H1 (cell line): ENCODE measurements at regions not wholly inside any gene's neighbourhood (a gene's known extent, or its start where the extent isn't known, plus 50 kb on each side); places are given as distances from the start of the nearest gene placed in this dataset.

ENCODE experiments used
- CTCF ChIA-PET: fragments of 300-600 bp; sonication (Branson Sonifier 250); formaldehyde crosslinking; loops from one replicate; lab custom pipeline; 2021; ENCODE audit not compliant: partially characterized antibody; lab: Charles Lee
- POLR2A ChIA-PET: fragments of 300-600 bp; sonication (Branson Sonifier 250); formaldehyde crosslinking; loops from one replicate; lab custom pipeline; 2021; ENCODE audit warnings: inconsistent platforms; ENCODE audit not compliant: partially characterized antibody; lab: Charles Lee
- DNase-seq, 2 experiments: peaks; one replicate each; pipeline versions ENCODE4 v3.0.0 to v3.0.0-alpha.2; 2010 to 2022; ENCODE audit warnings: low spot score in 2 of 2, low read depth in 1 of 2, mixed read lengths in 1 of 2
- FAIRE-seq: peaks from 2 replicates; lab custom pipeline; 2011; peaks lifted over from hg19 to GRCh38; lab: Jason Lieb, UNC
- H2AFZ ChIP-seq: 2 replicates; pipeline ENCODE4 v1.8.1; 2012; ENCODE audit warnings: low read length, inconsistent platforms
- H2AK5ac ChIP-seq: 2 replicates; pipeline ENCODE4 v1.6.1; 2013; ENCODE audit warnings: low read depth, low read length
- H2BK120ac ChIP-seq: replicated peaks from 2 replicates; pipeline ENCODE3; 2013; ENCODE audit warnings: low read depth, low read length, inconsistent platforms
- H2BK12ac ChIP-seq: 2 replicates; pipeline ENCODE4 v1.6.1; 2013; ENCODE audit warnings: low read depth, low read length
- H2BK15ac ChIP-seq: 2 replicates; pipeline ENCODE4 v1.6.1; 2013; ENCODE audit warnings: low read length
- H2BK20ac ChIP-seq: 2 replicates; pipeline ENCODE4 v1.6.1; 2013; ENCODE audit warnings: low read length
- H2BK5ac ChIP-seq: 2 replicates; pipeline ENCODE4 v1.6.1; 2013; ENCODE audit warnings: low read depth, low read length
- H3K14ac ChIP-seq: 2 replicates; pipeline ENCODE4 v1.6.1; 2013; ENCODE audit warnings: inconsistent platforms; ENCODE audit not compliant: insufficient read length
- H3K18ac ChIP-seq: 2 replicates; pipeline ENCODE4 v1.6.1; 2013; ENCODE audit warnings: low read length; ENCODE audit errors: extremely low read depth
- H3K23ac ChIP-seq: 2 replicates; pipeline ENCODE4 v1.6.1; 2013; ENCODE audit warnings: inconsistent platforms; ENCODE audit not compliant: insufficient read length
- H3K23me2 ChIP-seq: 2 replicates; pipeline ENCODE4 v1.6.1; 2013; ENCODE audit warnings: low read depth, low read length
- H3K27ac ChIP-seq: 2 replicates; pipeline ENCODE4 v1.6.1; 2011; ENCODE audit warnings: low read depth, low read length, inconsistent platforms
- H3K27me3 ChIP-seq, 4 experiments: replicated peaks in 1 of 4; 1 replicate in 1 of 4; 2 replicates in 3 of 4; pipeline versions ENCODE4 v1.6.1 to v1.8.1; 2011 to 2013; ENCODE audit warnings: low read length in 3 of 4, mild to moderate bottlenecking in 3 of 4, inconsistent platforms in 2 of 4, mixed read lengths in 2 of 4, moderate library complexity in 1 of 4; ENCODE audit not compliant: control insufficient read depth in 3 of 4, insufficient read depth in 3 of 4; ENCODE audit errors: extremely low read depth in 1 of 4
- H3K36me3 ChIP-seq, 4 experiments: 2 replicates each; pipeline versions ENCODE4 v1.6.1 to v1.8.1; 2011 to 2013; ENCODE audit warnings: mild to moderate bottlenecking in 4 of 4, low read length in 3 of 4, moderate library complexity in 2 of 4, control low read depth in 1 of 4, inconsistent platforms in 1 of 4; ENCODE audit not compliant: insufficient read depth in 4 of 4, control insufficient read depth in 2 of 4
- H3K4ac ChIP-seq: replicated peaks from 2 replicates; pipeline ENCODE3; 2013; ENCODE audit warnings: low read length, low read depth, mixed read lengths, inconsistent platforms; ENCODE audit not compliant: insufficient read length
- H3K4me1 ChIP-seq, 4 experiments: replicated peaks in 1 of 4; 1 replicate in 1 of 4; 2 replicates in 3 of 4; pipeline versions ENCODE4 v1.6.1 to v1.8.1; 2011 to 2013; ENCODE audit warnings: low read length in 3 of 4, inconsistent platforms in 2 of 4, mixed read lengths in 1 of 4; ENCODE audit not compliant: insufficient read depth in 4 of 4, control insufficient read depth in 3 of 4
- H3K4me2 ChIP-seq, 2 experiments: 2 replicates each; pipeline versions ENCODE4 v1.6.1 to v1.8.1; 2011 to 2013; ENCODE audit warnings: low read depth in 2 of 2, low read length in 2 of 2, control low read depth in 1 of 2, inconsistent platforms in 1 of 2, mild to moderate bottlenecking in 1 of 2; ENCODE audit not compliant: insufficient read depth in 1 of 2
- H3K4me3 ChIP-seq, 4 experiments: fragments of 200-600, 300-600 bp in 1 of 4; sonication (generic), shearing (Covaris generic), sonication (Bioruptor Twin) in 1 of 4; 2 replicates each; pipeline versions ENCODE4 v1.5.1 to v1.8.1; 2011 to 2016; ENCODE audit warnings: low read length in 4 of 4, low read depth in 3 of 4, control low read depth in 2 of 4, inconsistent platforms in 2 of 4, mild to moderate bottlenecking in 2 of 4, mixed read lengths in 1 of 4, moderate library complexity in 1 of 4; ENCODE audit not compliant: insufficient read depth in 2 of 4; ENCODE audit errors: extremely low read depth in 1 of 4
- H3K56ac ChIP-seq: replicated peaks from 2 replicates; pipeline ENCODE3; 2013; ENCODE audit warnings: low read depth, mild to moderate bottlenecking, mixed read lengths, low read length, inconsistent platforms; ENCODE audit not compliant: insufficient read length
- H3K79me1 ChIP-seq: 2 replicates; pipeline ENCODE4 v1.6.1; 2013; ENCODE audit warnings: low read depth, low read length, control low read depth
- H3K79me2 ChIP-seq, 2 experiments: 2 replicates each; pipeline versions ENCODE4 v1.6.1 to v1.8.1; 2012 to 2013; ENCODE audit warnings: low read length in 2 of 2, mild to moderate bottlenecking in 2 of 2, inconsistent platforms in 1 of 2; ENCODE audit not compliant: insufficient read depth in 2 of 2, control insufficient read depth in 1 of 2
- H3K9ac ChIP-seq, 4 experiments: replicated peaks in 1 of 4; 1 replicate in 1 of 4; 2 replicates in 3 of 4; pipeline versions ENCODE4 v1.6.1 to v1.8.1; 2011 to 2013; ENCODE audit warnings: low read depth in 3 of 4, low read length in 3 of 4, control low read depth in 2 of 4, mild to moderate bottlenecking in 2 of 4, moderate library complexity in 2 of 4, inconsistent platforms in 1 of 4; ENCODE audit errors: extremely low read depth in 1 of 4
- H3K9me3 ChIP-seq, 2 experiments: 2 replicates each; pipeline versions ENCODE4 v1.6.1 to v1.8.1; 2012 to 2013; ENCODE audit warnings: mild to moderate bottlenecking in 2 of 2, moderate library complexity in 2 of 2, control low read depth in 1 of 2, inconsistent platforms in 1 of 2, low read depth in 1 of 2, low read length in 1 of 2, mixed read lengths in 1 of 2; ENCODE audit not compliant: insufficient read depth in 2 of 2
- H4K20me1 ChIP-seq, 2 experiments: replicated peaks in 1 of 2; 2 replicates each; pipeline versions ENCODE3 to v1.8.1; 2011 to 2013; ENCODE audit warnings: inconsistent platforms in 2 of 2, low read length in 2 of 2, mild to moderate bottlenecking in 1 of 2; ENCODE audit not compliant: insufficient read depth in 2 of 2, control insufficient read depth in 1 of 2
- H4K5ac ChIP-seq: 2 replicates; pipeline ENCODE4 v1.6.1; 2013; ENCODE audit warnings: low read length, low read depth, mixed read lengths, inconsistent platforms; ENCODE audit not compliant: insufficient read length
- H4K8ac ChIP-seq: 2 replicates; pipeline ENCODE4 v1.8.0; 2013; ENCODE audit warnings: mild to moderate bottlenecking, moderate library complexity, low read length, inconsistent platforms; ENCODE audit not compliant: insufficient read depth; ENCODE audit errors: extremely low read depth
- H4K91ac ChIP-seq: replicated peaks from 2 replicates; pipeline ENCODE3; 2013; ENCODE audit warnings: low read length, mixed read lengths, inconsistent platforms; ENCODE audit not compliant: insufficient read length
- CTBP2 ChIP-seq: IDR thresholded peaks from 2 replicates; pipeline ENCODE4 v1.7.0; 2011; ENCODE audit warnings: borderline replicate concordance, mild to moderate bottlenecking, moderate library complexity, mixed read lengths, low read length; ENCODE audit not compliant: insufficient read depth, insufficient read length
- JUND ChIP-seq: IDR thresholded peaks from 2 replicates; pipeline ENCODE4 v1.6.1; 2011; ENCODE audit warnings: mild to moderate bottlenecking, improper control_type of control experiment, low read length
- POLR2A ChIP-seq, 2 experiments: IDR thresholded peaks; 1 replicate in 1 of 2; 2 replicates in 1 of 2; pipeline ENCODE4 v1.6.1; 2011; ENCODE audit warnings: low read depth in 2 of 2, low read length in 2 of 2, mild to moderate bottlenecking in 2 of 2; ENCODE audit errors: control extremely low read depth in 1 of 2
- WGBS, 2 experiments: shearing (Covaris generic) in 1 of 2; methylation state at CpG; one replicate each; pipeline versions ENCODE4 v1.1.6 to v1.1.7; 2013 to 2015; ENCODE audit warnings: low lambda C conversion rate in 2 of 2, mixed read lengths in 2 of 2, inconsistent platforms in 1 of 2, low coverage in 1 of 2, missing lambda C conversion rate in 1 of 2; ENCODE audit not compliant: insufficient replicate concordance in 2 of 2, insufficient coverage in 1 of 2, insufficient read length in 1 of 2; ENCODE audit errors: extremely low coverage in 1 of 2, missing lambda C conversion rate in 1 of 2; 5-methylcytosine and 5-hydroxymethylcytosine counted together

- H3K27ac ChIP-seq = no peak overlapping the region
- CTCF ChIA-PET = interaction anchor here (0.7 to 1.7 kb wide), 3 partner anchors 10 to 26 kb away, joined by 3 to 9 read pairs (median 3); no protein-coding TSS in a partner anchor
- H3K79me2 ChIP-seq = no peaks in the 10 kb centered on the region
Measured at GRCh38 chr9:134994926-134995791, 77.4 kb upstream of the FCN1 start.

More at GRCh38 chr9:134994926-134995791, 77.4 kb upstream of the FCN1 start:
- H2AK5ac ChIP-seq = no peak overlapping the region
- no peak overlapping the region for H3K4me2 ChIP-seq
- H4K91ac ChIP-seq = no peak overlapping the region
- no peaks in the 10 kb centered on the region for H3K36me3 ChIP-seq
- H2BK5ac ChIP-seq = no peak overlapping the region
- DNase-seq (no peak), FAIRE-seq (no peak)
- H3K14ac ChIP-seq = no peak overlapping the region
- H3K9ac ChIP-seq = no peak overlapping the region
- H3K18ac ChIP-seq = no peak overlapping the region
- no peaks in the 10 kb centered on the region for H4K20me1 ChIP-seq
- H3K23ac ChIP-seq = no peak overlapping the region
- H3K4me3 ChIP-seq = no peak overlapping the region
- POLR2A ChIA-PET = no interaction called here
- no peak overlapping the region; the same call in 1 of the 2 replicates for H2BK15ac ChIP-seq
- H3K56ac ChIP-seq = no peak overlapping the region
- no peak overlapping the region for H4K5ac ChIP-seq
- no peaks in the 10 kb centered on the region; a peak in 1 of 7 replicates for H3K27me3 ChIP-seq
- TF ChIP-seq CTBP2 (no peak), POLR2A (IDR thresholded peaks at IDR 0.05; ENCODE audit: control extremely low read depth in 1 of 2, low read depth in 2 of 2, low read length in 2 of 2) (no peak), JUND (no peak)
- TF ChIP-seq, all 59 proteins: peak for 0
- Histone ChIP-seq H3K4me1 (peaks cover 0 to 2% (median 0%) of the 10 kb centered on the region in 4 experiments; a peak in 3 of 7 replicates), H3K23me2 (no peaks in the 10 kb centered on the region), H3K4ac (no peak overlapping the region), H3K79me1 (no peaks in the 10 kb centered on the region), H2AFZ (no peak overlapping the region), H3K9me3 (peaks cover 21 to 37% of the 10 kb centered on the region in 2 experiments), H4K8ac (no peak overlapping the region), H2BK120ac (no peak overlapping the region), H2BK12ac (no peak overlapping the region), H2BK20ac (no peak overlapping the region)
- WGBS, 2 experiments = 93% methylated on average over 19 of the region's 19 CpGs; no CpG with 5 or more reads in 1 of the 2 experiments
